NB4 (cell line): ENCODE measurements at regions not wholly inside any gene's neighbourhood (a gene's known extent, or its start where the extent isn't known, plus 50 kb on each side); places are given as distances from the start of the nearest gene placed in this dataset.

Experiments
- DNase-seq: peaks from one replicate; pipeline ENCODE4 v3.0.0; 2010; ENCODE audit warnings: low read depth
- H3K4me3 ChIP-seq: one replicate; pipeline ENCODE4 v1.5.1; 2011; ENCODE audit warnings: mild to moderate bottlenecking, low read depth, low read length, moderate library complexity
- MYC ChIP-seq: IDR thresholded peaks from 2 replicates; pipeline ENCODE4 v1.6.1; 2011; ENCODE audit warnings: low read depth, low read length
- POLR2A ChIP-seq: IDR thresholded peaks from 2 replicates; pipeline ENCODE4 v1.6.1; 2011; ENCODE audit warnings: mild to moderate bottlenecking; ENCODE audit not compliant: insufficient read length; ENCODE audit errors: extremely low read depth
- TF ChIP-seq, protein P1 (sequence below): IDR thresholded peaks from 2 replicates; pipeline ENCODE4 v1.6.1; 2011; ENCODE audit warnings: low read depth, low read length
- TF ChIP-seq, protein P2 (sequence below): IDR thresholded peaks from one replicate; pipeline ENCODE4 v1.5.1; 2012; ENCODE audit warnings: low read depth, low read length

DNA sequence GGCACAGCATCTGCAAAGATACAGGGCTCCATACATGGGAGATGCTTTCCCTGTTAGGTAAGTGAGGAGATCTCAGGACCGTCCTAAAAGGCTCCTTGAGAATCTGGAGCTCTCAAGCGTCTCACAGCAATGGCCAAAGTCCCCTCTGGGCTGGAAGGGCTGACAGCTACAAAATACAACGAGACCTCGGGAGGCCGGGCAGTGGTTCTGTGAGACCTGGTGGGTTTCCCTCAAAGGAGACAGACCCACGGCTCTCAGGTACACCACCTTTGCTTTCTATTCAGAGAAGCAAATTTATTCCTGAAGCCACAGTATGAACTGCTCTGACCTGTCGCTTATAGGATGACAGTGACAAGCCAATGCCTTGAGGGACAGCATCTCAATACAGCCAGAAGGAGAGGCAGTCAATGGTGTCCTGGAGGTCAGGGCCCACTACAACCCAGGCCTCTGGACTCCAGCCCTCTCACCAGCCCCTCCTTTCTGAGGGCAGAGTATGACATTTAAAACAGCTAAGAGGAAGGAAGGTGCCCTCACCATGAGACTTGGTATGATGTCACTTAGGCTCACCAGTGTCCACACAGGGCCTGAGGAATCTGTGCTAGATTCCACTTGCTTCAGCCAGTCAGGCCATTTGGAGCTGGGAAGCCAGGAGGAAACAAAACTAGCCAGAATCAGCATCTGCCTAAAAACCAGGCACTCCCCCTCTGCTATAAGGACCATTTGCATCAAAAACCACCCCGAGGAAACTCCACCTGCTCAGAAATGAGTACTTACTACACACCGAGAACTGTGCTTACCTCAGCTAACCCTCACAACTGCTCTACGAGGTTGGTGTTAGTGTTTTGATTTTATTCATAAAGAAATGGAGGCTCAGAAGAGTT lies 86.5 kb upstream of the FSTL4 start:
- TF ChIP-seq POLR2A, result no peak
- TF ChIP-seq, protein P1, sequence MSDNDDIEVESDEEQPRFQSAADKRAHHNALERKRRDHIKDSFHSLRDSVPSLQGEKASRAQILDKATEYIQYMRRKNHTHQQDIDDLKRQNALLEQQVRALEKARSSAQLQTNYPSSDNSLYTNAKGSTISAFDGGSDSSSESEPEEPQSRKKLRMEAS, result no peak
- TF ChIP-seq, protein P2, sequence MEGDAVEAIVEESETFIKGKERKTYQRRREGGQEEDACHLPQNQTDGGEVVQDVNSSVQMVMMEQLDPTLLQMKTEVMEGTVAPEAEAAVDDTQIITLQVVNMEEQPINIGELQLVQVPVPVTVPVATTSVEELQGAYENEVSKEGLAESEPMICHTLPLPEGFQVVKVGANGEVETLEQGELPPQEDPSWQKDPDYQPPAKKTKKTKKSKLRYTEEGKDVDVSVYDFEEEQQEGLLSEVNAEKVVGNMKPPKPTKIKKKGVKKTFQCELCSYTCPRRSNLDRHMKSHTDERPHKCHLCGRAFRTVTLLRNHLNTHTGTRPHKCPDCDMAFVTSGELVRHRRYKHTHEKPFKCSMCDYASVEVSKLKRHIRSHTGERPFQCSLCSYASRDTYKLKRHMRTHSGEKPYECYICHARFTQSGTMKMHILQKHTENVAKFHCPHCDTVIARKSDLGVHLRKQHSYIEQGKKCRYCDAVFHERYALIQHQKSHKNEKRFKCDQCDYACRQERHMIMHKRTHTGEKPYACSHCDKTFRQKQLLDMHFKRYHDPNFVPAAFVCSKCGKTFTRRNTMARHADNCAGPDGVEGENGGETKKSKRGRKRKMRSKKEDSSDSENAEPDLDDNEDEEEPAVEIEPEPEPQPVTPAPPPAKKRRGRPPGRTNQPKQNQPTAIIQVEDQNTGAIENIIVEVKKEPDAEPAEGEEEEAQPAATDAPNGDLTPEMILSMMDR, result no peak
- TF ChIP-seq MYC, result no peak
- DNase-seq, result no peak
- H3K4me3 ChIP-seq, result no peak overlapping the region

DNA sequence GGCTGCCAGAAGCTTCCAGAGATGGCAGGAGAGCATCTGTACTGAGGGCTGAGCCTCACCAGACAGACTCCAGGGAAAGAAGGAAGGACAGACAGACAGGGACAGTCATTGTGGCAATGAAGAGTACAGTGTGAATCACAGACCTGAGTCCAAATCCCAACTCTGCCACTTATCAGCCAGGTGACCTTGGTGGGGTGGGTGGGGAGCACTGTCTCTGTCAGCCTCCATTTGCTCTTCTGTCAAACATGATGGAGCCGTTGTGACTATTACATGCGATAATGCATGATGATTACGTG lies 85.9 kb upstream of the FSTL4 start:
- no peak for DNase-seq
- TF ChIP-seq, protein P1, result no peak
- TF ChIP-seq POLR2A (no peak), MYC (no peak)
- TF ChIP-seq, protein P2, result no peak
- H3K4me3 ChIP-seq, result no peak overlapping the region

DNA sequence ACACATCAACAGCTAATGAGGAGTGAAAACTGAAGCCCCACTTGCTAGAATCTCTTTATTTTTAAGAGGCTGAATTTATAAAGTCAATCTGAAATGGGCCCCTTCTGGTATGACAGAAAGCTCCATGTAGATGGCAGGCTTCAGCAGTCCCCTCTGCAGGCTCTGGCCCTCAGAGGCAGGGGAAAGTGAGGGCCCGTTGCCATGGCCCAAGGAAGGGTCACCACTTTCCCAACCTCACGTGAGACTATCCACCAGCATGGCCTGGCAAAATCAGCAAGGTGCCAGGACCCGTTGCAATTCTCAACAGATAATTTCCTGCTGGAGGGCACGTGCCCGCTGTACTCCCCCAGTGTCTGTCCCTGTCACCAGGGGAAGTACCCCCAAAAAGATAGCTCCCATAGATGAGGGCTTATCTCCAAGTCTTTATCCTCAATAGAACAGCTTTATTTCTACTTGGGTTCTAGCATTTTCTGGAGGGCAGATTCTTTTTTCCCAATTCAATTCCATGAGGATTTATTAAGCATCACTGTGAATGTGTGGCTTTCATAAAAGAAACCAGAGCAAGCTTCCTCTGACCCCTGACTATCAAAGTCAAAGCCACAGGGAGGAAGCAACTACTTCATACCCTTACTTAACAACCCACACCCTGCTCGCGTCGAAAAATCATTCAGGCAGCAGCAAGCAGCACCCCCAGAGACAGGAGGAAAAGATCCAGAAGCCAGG lies 85.4 kb upstream of the FSTL4 start:
- no peak for DNase-seq
- TF ChIP-seq, protein P1, result no peak
- TF ChIP-seq POLR2A, result no peak
- TF ChIP-seq MYC, result no peak
- TF ChIP-seq, protein P2, result no peak
- no peak overlapping the region for H3K4me3 ChIP-seq

DNA sequence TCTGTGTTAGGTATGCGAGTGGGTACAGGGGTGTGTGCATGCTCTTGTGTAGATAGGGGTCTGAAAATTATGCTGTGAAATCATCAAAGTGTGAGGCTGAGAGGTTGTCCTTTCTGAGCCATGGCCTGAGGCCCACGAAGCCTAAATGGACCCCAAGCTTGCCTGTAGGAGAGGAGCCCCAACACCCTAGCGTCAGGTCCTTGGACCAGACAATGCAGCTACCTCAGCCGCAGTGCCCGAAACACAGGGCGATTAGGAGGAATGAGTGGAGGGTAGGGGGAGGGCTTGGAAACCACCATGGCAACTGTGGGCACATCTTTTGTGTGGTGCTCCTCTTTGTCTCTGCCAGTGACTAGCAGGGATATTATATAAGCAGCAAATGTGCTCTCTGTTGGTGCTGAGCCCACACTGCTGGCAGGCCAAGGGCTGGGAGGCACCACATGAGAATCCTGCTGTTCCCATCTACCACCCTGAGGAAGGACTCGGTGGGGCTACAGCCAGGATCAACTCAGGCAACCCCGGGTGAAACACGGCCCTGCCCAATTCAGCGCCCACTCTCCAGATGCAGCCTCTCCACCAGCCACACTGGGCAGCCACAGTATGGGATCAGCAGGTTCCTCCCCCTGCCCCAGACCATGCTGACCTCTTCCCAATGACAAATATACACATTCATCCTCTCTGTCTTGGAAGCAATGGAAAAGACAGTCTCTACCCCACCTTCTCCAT lies 84.6 kb upstream of the FSTL4 start:
- no peak for DNase-seq
- TF ChIP-seq, protein P2, result no peak
- no peak for TF ChIP-seq POLR2A
- no peak for TF ChIP-seq MYC
- TF ChIP-seq, protein P1, result no peak
- no peak overlapping the region for H3K4me3 ChIP-seq

DNA sequence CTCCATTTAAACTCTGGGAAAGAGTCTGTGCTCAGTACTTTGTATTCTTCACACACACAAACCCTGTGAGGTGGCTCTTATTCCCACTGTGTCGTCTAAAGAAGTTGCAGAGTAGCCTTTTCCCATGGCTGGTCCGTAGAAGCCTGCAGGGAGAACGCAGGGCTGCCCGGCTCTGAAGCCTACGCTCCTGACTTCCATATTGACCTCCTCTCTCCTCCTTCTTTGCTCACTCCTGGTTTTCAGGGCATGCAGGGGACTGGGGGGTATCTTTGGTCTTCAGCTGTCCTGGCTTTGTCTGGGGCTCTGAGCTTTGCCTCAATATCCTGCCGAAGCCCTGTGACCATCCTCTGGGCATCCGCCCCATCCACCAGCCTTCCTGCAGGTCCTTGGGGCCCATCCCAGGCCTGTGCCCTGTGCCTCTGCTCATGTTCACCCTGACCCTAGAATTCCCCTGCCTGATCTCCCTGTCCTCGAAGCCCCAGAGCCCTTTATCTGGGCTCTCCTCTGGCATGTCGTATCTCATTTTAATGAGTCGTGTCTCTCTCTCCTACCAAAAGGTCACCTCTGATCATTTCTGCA lies 83.8 kb upstream of the FSTL4 start:
- no peak for DNase-seq
- TF ChIP-seq POLR2A, result no peak
- TF ChIP-seq, protein P1, result no peak
- TF ChIP-seq MYC, result no peak
- TF ChIP-seq, protein P2, result no peak
- H3K4me3 ChIP-seq, result no peak overlapping the region
